ENCODE measurements at regions not wholly inside any gene's neighbourhood (a gene's known extent, or its start where the extent isn't known, plus 50 kb on each side); places are given as distances from the start of the nearest gene placed in this dataset.

GRCh38 chrY:7318122-7318521 is 406.6 kb upstream of the AMELY start:
- H2BK15ac ChIP-seq (ENCODE audit: low read length): no peak overlapping the region
- no peak overlapping the region for H3K4me2 ChIP-seq (ENCODE audit: insufficient read depth in 1 of 2, low read depth in 2 of 2, low read length in 2 of 2)
- H3K4ac ChIP-seq (replicated peaks; ENCODE audit: insufficient read length, low read depth, low read length): no peak overlapping the region
- H2BK120ac ChIP-seq (replicated peaks; ENCODE audit: low read depth, low read length): no peak overlapping the region
- H2BK20ac ChIP-seq (ENCODE audit: low read length): no peak overlapping the region
- no peak overlapping the region for H2BK12ac ChIP-seq (ENCODE audit: low read depth, low read length)
- H2BK5ac ChIP-seq (ENCODE audit: low read depth, low read length): no peak overlapping the region
- H3K23me2 ChIP-seq (ENCODE audit: low read depth, low read length): no peaks in the 10 kb centered on the region
- H4K5ac ChIP-seq (ENCODE audit: insufficient read length, low read depth, low read length): no peak overlapping the region
- H3K56ac ChIP-seq (replicated peaks; ENCODE audit: insufficient read length, low read depth, low read length): no peak overlapping the region
- 92% methylated on average over 3 of the region's 5 CpGs; no CpG with 5 or more reads in 1 of the 2 experiments for WGBS, 2 experiments (ENCODE audit: extremely low coverage in 1 of 2, insufficient coverage in 1 of 2, insufficient read length in 1 of 2, insufficient replicate concordance in 2 of 2, low coverage in 1 of 2, low lambda C conversion rate in 2 of 2, missing lambda C conversion rate in 1 of 2)
- H3K27me3 ChIP-seq (replicated peaks in 1 of 4; ENCODE audit: control insufficient read depth in 3 of 4, extremely low read depth in 1 of 4, insufficient read depth in 3 of 4, low read length in 3 of 4): no peaks in the 10 kb centered on the region
- no peak overlapping the region for H3K9ac ChIP-seq (replicated peaks in 1 of 4; ENCODE audit: extremely low read depth in 1 of 4, low read depth in 3 of 4, low read length in 3 of 4)
- H3K9me3 ChIP-seq (ENCODE audit: insufficient read depth in 2 of 2, low read depth in 1 of 2, low read length in 1 of 2): no peaks in the 10 kb centered on the region
- H3K14ac ChIP-seq (ENCODE audit: insufficient read length): no peak overlapping the region
- H4K91ac ChIP-seq (replicated peaks; ENCODE audit: insufficient read length, low read length): no peak overlapping the region
- H3K27ac ChIP-seq (ENCODE audit: low read depth, low read length): no peak overlapping the region
- peaks cover 0 to 5% of the 10 kb centered on the region in 2 experiments for H4K20me1 ChIP-seq (replicated peaks in 1 of 2; ENCODE audit: control insufficient read depth in 1 of 2, insufficient read depth in 2 of 2, low read length in 2 of 2)
- H3K79me1 ChIP-seq (ENCODE audit: low read depth, low read length): peaks cover 3% of the 10 kb centered on the region; the same call in 1 of the 2 replicates
- H3K4me3 ChIP-seq (ENCODE audit: extremely low read depth in 1 of 4, insufficient read depth in 2 of 4, low read depth in 3 of 4, low read length in 4 of 4): no peak overlapping the region
- H3K23ac ChIP-seq (ENCODE audit: insufficient read length): no peak overlapping the region
- no peak overlapping the region for H3K18ac ChIP-seq (ENCODE audit: extremely low read depth, low read length)
- no peak overlapping the region for H2AFZ ChIP-seq (ENCODE audit: low read length)
- H2AK5ac ChIP-seq (ENCODE audit: low read depth, low read length): no peak overlapping the region
- H3K4me1 ChIP-seq (replicated peaks in 1 of 4; ENCODE audit: control insufficient read depth in 3 of 4, insufficient read depth in 4 of 4, low read length in 3 of 4): peaks cover 2 to 5% (median 4%) of the 10 kb centered on the region in 4 experiments; a peak in 4 of 7 replicates
- H4K8ac ChIP-seq (ENCODE audit: extremely low read depth, insufficient read depth, low read length): no peak overlapping the region
- CTCF ChIA-PET (ENCODE audit: partially characterized antibody): no interaction called here
- POLR2A ChIA-PET (ENCODE audit: partially characterized antibody): no interaction called here
- FAIRE-seq: no peak
- H3K79me2 ChIP-seq (ENCODE audit: control insufficient read depth in 1 of 2, insufficient read depth in 2 of 2, low read length in 2 of 2): peaks cover 0 to 34% of the 10 kb centered on the region in 2 experiments; a peak in 3 of 4 replicates
- H3K36me3 ChIP-seq (ENCODE audit: control insufficient read depth in 2 of 4, insufficient read depth in 4 of 4, low read length in 3 of 4): peaks cover 0 to 10% (median 4%) of the 10 kb centered on the region in 4 experiments; a peak in 4 of 8 replicates
- DNase-seq (ENCODE audit: low read depth in 1 of 2, low spot score in 2 of 2): no peak
- no peak for TF ChIP-seq GTF2F1 (IDR thresholded peaks at IDR 0.05; ENCODE audit: borderline replicate concordance, low read depth, low read length)
- no peak for TF ChIP-seq PHF8 (conservative IDR thresholded peaks at IDR 0.05; ENCODE audit: low read depth, low read length)
- no peak for TF ChIP-seq SIN3A (conservative IDR thresholded peaks at IDR 0.05 in 1 of 2, IDR thresholded peaks at IDR 0.05 in 1 of 2; ENCODE audit: low read depth in 1 of 2, low read length in 2 of 2)
- no peak for TF ChIP-seq JUN (IDR thresholded peaks at IDR 0.05; ENCODE audit: low read depth, low read length)
- no peak for TF ChIP-seq TBP (IDR thresholded peaks at IDR 0.05; ENCODE audit: low read depth, low read length)
- TF ChIP-seq SAP30 (IDR thresholded peaks at IDR 0.05; ENCODE audit: insufficient read depth, insufficient replicate concordance, low read length): no peak
- TF ChIP-seq, protein P1, sequence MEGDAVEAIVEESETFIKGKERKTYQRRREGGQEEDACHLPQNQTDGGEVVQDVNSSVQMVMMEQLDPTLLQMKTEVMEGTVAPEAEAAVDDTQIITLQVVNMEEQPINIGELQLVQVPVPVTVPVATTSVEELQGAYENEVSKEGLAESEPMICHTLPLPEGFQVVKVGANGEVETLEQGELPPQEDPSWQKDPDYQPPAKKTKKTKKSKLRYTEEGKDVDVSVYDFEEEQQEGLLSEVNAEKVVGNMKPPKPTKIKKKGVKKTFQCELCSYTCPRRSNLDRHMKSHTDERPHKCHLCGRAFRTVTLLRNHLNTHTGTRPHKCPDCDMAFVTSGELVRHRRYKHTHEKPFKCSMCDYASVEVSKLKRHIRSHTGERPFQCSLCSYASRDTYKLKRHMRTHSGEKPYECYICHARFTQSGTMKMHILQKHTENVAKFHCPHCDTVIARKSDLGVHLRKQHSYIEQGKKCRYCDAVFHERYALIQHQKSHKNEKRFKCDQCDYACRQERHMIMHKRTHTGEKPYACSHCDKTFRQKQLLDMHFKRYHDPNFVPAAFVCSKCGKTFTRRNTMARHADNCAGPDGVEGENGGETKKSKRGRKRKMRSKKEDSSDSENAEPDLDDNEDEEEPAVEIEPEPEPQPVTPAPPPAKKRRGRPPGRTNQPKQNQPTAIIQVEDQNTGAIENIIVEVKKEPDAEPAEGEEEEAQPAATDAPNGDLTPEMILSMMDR (IDR thresholded peaks at IDR 0.05; ENCODE audit: control extremely low read depth in 1 of 3, insufficient read depth in 1 of 3, low read depth in 1 of 3, low read length in 3 of 3): no peak
- TF ChIP-seq TAF1 (IDR thresholded peaks at IDR 0.05; ENCODE audit: low read depth, low read length): no peak
- TF ChIP-seq FOSL1 (IDR thresholded peaks at IDR 0.05; ENCODE audit: insufficient read depth, low read depth, low read length): no peak
- no peak for TF ChIP-seq CHD1 (IDR thresholded peaks at IDR 0.05; ENCODE audit: low read depth, low read length)
- TF ChIP-seq POLR2AphosphoS5 (IDR thresholded peaks at IDR 0.05; ENCODE audit: low read depth, low read length): no peak
- no peak for TF ChIP-seq EGR1 (IDR thresholded peaks at IDR 0.05; ENCODE audit: borderline replicate concordance, low read depth, low read length)
- TF ChIP-seq POLR2A (IDR thresholded peaks at IDR 0.05; ENCODE audit: control extremely low read depth in 1 of 2, low read depth in 2 of 2, low read length in 2 of 2): no peak

Data from H1 (cell line).